ENCODE measurements at regions not wholly inside any gene's neighbourhood (a gene's known extent, or its start where the extent isn't known, plus 50 kb on each side); places are given as distances from the start of the nearest gene placed in this dataset.
A peak's percentile ranks its signal among the peaks of the same experiment; 100 is the strongest.
"Not testable (repeated sequence)": the region's sequence is repeated elsewhere in the genome, so short reads cannot be mapped to it uniquely, and the experiment has no call there.

DNA sequence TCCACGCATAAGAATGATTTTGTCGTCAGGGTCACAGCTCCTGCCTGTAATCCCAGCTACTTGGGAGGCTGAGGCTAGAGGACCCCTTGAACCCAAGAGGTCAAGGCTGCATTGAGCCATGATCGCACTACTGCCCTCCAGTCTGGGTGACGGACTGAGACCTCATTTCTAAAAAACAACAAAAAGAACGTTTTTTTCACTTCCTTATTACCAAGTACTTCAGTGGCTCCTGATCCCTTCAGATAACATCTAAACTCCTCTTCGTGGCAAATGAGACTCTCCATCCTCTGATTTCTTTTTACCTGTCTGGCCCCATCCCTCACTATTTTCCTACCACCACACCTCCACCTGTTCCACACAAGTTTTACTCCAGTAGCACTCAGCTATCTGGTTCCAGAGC is 105.4 kb upstream of the TLK1 start:
- no peak for DNase-seq

DNA sequence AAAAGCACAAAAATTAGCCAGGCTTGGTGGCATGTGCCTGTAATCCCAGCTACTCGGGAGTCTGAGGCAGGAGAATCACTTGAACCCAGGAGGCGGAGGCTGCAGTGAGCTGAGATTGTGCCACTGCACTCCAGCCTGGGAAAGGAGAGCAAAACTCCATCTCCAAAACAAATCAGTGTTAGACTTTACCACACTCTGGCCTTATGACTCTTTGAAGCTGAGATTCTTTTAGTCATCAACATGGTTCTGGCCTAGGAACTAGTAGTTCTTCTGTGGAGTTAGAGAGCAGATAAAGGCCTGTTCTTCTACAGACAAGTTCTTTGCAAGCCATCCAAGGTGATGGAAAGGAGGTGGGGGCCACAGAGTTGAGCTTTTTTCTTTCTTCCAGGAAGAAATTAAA is 100.8 kb upstream of the TLK1 start:
- DNase-seq, result not testable (repeated sequence)

DNA sequence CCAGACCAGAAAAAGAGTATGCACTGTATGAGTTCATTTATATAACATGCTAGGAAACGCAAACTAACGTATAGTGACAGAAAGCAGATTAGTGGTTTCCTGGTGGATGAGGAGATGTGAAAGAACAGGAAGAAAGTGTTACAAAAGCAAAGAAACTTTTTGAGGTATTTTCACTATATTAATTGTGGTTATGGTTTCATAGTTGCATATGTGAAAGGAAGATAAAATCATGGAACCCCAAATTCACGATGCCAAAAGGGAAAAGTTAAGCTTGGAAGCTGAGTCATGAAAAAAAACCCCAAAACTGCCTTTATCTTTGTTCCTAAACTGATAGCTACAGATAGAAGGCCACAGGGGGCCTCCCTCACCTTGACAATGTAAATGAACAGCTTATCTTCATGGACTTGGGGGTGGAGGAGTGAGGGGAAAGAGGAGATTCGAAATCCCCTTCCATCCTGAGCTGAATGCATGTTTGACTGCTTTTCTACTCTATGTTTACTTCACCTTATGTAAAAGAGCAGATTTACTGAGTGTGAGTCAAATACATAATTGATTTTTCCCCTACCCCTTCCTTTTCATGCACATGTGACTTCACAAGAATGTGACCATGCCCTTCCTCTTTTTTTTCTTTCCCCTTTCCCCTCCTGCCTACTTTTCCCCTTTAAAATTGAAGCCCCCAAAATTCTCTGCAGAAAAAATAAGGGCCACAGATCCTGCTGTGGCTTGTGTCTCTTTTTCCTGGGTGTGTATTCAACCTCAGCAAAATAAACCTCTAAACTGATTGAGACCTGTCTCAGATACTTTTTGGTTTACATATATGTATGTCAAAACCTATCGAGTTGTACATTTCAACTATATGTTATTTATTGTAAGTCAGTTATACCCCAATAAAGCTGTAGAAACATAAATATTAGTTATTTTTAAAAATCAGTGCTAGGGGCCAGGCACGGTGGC is 100.1 kb upstream of the TLK1 start:
- no peak for DNase-seq

DNA sequence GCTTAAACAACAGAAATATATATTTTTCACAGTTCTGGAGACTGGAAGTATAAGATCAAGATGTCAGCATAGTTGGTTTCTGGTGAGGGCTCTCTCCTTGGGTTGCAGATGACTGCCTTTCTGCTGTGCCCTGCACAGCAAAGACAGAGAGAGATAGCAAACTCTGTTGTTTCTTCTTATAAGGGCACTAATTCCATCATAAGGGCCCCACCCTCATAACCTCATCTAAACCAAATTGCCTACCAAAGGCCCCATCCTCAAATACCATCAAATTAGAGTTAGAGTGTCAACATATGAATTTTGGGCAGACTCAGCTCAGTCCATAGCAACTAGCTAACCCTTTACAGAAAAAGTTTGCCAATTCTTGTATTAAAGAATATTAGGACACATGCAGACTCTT is 94.0 kb upstream of the TLK1 start:
- no peak for DNase-seq

DNA sequence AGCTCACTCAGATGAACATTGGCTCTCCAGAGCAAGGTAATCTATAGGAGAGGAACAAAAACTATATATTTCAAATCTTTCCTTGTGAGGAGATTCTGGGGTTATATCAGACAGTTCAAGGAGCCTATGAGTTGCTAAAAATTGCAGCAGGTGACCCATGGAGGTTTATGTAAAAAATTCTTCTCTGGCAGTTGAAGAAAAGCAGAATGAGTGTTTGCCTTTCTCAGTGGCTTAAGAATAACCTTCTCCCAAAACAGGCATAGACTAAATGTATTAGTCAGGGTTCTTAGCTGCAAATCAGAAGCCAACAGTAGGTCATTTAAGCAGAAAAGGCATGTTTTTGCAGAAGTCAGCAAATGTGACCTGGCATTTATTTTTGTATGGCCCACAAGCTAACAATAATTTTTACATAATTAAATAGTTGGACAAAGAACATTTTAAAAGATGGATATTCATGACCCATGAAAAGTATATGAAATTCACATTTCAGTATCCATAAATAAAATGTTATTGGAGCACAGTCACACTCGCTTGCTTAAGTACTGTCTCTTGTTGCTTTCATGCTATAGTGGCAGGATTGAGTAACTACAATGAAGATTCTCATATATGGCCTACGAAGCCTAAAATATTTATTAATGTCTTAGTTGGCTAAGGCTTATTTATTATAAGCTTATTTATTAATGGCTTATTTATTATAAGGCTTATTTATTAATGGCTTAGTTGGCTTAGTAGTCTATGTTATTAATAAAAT is 93.4 kb upstream of the TLK1 start:
- no peak for DNase-seq

DNA sequence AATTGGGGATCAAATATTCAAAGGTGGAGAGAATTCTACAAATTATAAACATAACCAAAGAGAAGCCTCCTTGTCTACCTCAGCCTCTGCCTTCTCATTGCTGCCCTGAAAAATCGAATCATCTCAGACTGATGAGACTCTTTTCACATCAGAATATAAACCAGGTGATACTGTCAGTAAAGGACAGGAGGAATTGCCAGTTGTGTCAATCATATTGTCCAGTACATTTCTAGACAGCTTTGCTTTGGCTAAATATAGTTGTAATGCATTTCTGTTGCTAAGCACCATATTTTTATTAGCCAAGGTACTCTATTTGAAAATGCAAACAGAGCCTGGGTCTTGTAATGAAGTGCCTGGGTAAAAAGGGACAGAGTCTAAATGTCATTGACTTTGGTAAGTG is 92.6 kb upstream of the TLK1 start:
- DNase-seq, result peak; percentile 24

DNA sequence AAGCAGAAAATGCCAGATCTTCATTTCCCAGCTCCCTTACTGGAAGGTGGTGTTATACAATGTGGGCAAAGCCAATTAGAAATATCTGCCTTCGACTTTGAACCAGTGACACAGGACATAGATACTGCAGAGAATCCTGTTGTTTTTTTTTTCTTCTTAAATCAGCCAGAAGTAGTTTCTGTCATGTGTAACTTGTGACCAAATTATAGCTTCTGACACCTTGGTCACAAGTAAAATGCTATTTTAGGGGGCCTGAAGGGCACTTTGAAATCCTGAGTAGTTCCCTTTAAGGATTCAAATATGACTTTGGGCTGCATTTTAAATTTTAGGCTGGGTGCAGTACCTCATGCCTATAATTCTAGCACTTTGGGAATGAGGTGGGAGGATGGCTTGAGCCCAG is 89.0 kb upstream of the TLK1 start:
- DNase-seq, result no peak

DNA sequence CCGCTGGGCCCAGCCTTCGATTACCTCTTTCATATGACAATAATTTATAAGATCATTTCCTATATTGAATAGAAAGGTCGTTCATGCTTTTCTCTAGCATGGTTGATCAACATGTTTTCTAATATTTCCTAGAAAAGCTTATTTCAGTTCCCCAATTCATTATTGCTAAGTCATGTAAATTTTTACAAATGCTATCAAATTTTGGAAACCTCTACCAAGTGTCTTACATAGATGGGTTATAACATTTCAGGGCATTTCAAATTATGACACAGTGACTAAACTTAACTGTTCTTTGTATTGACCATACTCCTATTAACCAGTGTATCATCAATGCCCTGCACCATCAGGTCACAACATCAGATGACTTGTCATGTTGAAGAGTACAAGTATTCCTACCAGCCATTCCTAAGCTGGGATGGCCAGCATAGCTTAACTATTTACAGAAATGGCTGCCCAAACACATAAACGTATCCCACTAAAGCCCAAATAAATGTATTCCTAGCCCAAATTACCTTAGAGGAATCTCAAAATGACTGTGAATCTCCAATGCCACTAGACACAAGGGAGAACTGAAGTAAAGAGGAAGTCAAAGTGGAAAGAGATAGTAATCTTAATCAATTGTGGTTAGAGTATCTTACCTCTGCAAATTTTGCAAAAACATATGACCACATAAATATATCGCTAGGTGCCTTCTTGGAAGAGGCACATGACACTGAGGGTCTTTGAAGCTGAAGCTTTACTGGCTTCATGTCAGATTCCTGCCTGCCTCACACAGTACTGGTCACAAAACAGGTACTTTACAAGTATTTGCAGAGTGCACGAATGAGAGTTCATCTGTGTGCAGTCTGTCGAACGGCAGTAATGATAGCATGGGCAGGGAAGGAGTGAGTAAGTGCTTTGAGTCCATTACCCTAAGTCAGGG is 87.3 kb upstream of the TLK1 start:
- no peak for DNase-seq

DNA sequence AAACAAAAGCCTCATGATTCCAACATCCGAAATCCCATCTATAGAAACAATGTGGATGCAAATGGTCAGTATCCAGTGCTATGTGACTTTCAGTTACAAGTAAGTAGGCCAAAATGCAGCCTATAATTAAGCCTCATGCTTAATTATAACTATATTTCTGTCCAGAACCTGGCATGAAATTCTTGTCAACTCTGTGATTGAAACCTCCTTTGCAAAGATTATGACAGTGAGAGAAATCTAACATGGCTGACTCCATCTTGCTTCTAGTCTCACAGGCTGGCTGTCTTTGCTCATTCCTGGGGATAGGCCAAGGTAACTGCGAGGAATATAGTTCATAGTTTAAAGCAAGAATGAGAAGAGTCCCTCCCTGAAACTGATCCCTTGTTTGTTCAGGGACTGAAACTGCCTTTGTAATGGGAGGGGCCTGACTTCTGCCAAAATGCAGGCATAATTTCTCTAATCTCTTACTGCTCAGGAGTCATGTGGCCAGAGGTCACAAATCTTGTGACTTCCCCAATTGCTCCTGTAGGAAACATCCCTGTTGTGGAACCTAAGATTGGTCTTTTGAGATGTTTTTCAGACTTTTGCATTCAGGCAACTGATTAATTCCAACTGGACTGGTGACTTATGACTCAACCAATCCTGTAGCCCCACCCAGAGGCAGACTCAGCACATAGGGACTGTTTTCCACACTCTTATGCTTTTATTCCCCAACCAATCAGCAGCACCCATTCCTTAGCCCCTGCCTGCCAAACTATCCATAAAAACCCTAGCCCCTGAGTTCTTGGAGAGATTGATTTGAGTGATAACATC is 84.5 kb upstream of the TLK1 start:
- DNase-seq, result no peak

DNA sequence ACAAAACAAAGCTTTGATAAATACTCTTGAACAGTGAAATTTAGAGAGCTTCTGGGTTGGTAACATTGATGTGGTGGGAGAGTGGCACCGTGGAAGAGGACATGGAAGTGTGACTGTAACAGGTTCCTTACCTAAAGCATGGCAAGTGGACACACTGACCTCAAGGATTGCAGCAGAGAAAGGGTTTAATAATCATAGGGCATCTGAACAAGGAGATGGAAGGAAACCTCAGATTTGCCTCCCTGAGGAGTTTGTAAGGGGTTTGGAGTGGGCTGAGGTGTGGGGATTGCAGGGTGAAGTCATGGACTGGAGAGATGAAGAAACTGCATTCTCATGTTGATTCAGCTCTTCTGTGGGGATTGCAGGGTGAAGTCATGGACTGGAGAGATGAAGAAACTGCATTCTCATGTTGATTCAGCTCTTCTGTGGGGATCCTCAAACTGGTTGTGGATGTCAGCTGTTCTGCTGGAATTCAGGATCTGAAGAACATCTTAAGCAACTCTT is 83.8 kb upstream of the TLK1 start:
- DNase-seq, result no peak

DNA sequence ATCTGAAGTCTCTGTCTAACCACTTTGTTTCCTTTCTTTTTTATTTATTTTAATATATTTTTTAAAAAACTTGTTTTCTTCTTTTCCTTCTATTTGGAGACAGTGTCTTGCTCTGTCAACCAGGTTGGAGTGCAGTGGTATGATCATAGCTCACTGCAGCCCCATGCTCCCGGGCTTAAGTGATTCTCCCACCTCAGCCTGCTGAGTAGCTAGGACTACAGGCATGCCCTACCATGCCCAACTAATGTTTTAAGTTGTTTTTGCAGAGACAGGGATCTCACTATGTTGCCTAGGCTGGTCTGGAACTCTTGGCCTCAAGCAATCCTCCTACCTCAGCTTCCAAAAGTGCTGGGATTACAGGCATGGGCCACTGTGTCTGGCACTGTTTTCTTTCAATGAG is 81.1 kb upstream of the TLK1 start:
- DNase-seq, result no peak

DNA sequence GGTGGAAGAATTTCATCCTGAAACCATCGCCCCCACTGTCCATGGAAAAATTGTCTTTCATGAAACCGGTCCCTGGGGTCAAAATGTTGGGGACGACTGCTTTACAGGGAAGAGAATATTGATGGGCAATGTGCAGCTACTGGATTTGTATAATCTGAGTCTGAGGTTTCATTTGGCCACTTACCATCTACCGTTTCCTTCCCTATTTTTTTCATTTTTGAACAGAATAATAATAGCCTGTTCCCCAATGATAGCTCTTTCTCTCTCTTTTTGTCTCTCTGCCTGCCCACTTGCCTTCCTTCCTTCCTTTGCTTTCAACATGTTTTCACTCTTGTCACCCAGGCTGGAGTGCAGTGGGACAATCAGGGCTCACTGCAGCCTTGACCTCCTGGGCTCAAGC is 78.3 kb upstream of the TLK1 start:
- DNase-seq, result no peak

DNA sequence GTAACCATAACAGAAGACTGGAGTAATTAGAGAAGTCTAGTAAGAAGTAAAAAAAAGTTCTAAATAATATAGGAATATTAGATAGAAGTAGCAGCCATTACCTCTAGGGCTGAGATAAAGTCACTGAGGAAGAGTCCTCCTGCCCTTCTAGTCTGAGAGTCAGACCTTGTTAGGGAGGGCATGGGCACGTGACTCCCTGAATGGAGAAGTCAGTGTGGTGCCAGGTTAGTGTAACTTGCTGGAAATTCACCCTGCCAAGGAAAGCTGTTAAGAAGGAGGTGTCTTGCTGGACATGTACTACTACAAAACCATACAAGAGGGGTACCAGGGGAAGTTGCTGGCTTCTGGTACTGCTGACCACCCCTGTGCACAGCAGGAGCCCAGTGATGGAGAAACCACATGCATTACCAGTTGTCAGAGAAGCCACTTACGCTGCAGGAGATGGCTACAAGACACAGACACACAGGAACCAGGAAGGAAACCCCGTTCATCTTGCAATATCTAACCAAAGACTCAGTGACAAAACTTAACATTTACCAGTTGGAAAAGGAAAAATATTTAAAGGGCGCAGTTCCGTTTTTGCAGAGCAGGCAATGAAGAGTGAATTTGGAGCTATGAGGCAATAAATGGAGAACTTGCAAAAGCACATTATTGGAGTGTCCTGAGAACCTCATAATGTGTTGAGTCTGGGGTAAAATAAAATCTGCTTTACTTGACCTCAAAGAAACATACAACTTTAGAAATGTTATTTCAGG is 77.2 kb upstream of the TLK1 start:
- no peak for DNase-seq

DNA sequence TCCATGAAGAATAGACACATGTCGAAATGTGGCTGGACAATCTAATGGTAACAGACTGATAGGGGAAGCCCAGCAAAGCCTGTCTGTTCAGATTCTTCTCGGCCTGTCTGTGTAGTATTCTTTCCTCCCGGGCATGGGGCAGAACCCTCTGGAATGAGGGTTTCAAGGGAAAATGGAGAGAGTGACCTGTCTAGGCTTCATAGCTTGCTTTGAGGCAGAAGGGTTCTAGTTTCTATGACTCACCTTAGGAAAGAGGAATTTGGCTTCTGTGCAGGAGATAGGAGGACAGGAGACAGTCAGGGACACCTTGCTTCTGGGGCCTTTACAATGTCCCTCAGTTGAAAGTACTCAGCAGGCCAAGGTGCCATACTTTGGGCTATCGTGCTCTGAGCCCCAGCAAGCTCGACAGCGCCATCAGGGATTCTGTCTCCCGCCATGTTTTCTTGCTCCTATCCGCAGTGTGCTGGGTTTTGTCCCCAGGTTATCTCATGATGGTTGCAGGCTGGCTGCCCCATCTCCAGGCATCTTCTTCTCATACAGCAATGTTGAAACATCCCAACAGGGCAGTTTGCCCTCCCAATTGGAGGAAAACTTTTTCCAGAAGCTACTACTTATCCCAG is 74.7 kb upstream of the TLK1 start:
- no peak for DNase-seq

DNA sequence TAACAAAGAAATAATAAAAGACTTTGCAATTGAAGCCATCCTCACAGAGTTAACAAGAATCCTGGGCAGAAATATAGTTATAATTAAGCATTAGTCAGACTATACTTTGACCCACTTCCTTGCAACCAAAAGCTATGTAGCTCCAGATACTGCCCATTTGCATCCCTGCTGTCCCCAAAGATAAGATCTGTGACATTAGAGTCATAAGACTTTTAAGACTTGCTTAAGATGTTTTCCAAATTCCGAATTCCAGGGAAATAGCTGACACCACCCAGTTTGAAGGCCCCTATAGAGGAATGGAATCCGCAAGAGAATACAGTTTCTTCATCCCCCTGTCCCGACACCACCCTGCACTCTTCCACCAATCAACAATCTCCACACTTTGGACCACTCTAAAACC is 69.5 kb upstream of the TLK1 start:
- DNase-seq, result no peak

DNA sequence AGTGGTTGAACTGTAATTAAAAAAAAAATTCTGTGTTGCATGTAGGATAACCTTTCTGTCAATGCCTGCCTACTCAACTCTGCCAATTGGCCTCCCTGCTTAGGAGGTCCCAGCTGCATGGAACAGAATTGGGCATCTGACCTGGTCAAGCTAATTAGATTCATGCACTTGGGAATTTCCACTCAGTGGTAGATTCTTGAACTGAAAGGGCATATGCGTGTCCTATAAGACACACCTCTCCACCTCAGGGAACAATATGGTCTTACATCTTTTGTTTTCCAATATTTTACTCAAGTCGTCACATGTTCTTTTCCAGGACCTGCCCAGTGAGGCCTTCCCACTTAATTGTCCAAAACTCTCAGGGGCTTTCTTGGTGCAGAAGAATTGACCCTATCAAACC is 68.1 kb upstream of the TLK1 start:
- DNase-seq, result no peak

DNA sequence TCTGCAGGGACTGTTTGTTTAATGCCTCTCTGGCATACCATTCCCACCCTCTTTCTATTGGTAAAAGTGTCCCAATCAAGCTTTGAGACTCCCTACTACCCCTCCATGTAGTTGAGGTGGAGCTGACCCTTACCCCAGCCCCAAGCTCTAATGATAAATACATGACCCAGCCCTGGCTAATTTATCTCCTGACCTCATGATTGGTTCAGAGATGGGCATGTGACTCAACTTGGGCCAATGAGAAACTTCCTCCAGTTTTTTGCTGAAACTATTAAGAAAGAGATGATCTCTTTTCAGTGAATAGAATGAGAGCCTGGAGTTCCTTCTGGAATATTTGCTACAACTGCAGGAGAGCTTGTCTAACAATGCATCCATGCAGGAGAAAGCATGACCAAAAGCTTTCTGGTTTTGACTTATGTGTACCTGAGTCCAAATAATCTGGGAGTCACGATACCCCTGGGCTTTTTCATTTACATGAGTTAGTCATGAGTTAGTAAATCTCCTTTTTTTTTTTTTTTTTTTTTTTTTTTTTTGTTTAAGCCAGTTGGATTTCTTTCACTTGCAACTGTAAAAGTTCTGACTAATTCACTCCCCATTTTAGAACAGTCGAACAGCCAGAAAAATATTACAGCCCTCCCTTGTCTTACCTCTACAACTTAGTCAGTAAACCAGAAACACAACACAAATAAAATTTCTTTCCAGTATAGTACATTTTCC is 66.5 kb upstream of the TLK1 start:
- DNase-seq, result no peak

DNA sequence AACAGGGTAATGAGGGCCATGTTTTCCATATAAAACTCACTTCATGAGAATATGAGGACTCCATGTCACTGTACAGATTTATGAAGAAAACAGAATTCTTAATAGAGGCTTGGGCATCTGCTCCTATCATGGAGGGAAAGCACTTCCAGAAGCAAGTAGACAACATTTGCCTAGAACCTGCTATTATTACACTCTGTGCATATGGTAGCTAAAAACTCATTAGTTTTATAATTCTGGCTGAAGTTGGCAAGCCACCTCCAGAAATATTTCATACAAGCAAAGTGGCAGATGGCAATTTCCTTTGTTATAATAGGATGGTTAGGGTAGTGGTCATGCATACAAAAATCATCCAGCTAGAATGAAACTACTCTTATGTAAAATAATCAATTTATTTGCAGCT is 65.8 kb upstream of the TLK1 start:
- no peak for DNase-seq

DNA sequence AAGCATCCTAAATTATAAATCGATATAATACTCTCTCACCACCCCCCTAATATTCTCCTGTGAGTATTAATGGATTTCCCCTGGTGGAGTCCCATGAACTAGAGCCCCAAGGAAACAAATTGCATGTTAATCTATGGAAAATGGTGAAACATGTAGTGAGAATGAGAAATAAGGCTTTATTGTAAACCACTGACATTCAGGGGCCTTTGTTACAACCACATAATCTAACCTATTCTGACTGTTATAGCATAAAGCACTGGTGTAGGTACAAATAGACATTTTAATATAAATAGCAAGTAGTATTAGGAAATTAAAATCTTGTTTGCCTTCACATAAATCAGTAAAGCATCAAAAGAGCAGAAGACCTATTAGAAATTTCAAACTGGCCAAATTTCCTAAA is 65.3 kb upstream of the TLK1 start:
- DNase-seq, result no peak

DNA sequence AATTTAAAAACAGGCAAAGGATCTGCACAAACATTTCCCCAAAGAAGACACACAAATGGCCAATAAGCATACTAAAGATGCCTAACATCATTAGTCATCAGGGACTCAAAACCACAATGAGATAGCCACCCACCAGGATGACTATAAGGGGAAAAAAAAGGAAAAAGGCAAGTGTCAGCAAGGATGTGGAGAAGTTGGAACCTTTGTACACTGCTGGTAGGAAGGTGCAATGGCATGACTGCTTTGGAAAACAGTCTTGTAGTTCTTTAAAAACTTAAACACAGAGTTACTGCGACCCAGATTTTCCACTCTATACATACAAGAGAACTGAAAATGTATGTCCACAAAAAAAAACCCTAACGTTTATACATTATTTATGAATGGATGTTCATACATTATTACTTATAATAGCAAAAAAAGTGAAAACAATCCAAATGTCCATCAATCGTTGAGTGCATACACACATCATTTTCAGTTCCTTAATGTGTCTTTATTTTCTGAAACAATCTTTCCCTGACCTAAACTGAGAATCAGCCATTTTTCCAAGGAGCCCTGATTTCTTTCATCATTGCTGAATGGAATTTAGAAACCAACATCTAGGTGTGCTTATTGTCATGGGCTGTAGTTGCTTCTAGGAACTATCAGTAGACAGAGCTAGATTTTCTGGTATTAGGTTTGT is 64.7 kb upstream of the TLK1 start:
- no peak for DNase-seq
